Peyer's patch (tissue), 4 donors: ENCODE measurements at regions not wholly inside any gene's neighbourhood (a gene's known extent, or its start where the extent isn't known, plus 50 kb on each side); places are given as distances from the start of the nearest gene placed in this dataset.

ENCODE experiments used
- CTCF ChIP-seq, 6 experiments: fragments of 450-650 bp in 4 of 6; fragments of 200-600 bp in 2 of 6; sonication (generic) in 1 of 6; IDR thresholded peaks; one replicate each; pipeline ENCODE4 v1.5.1; 2017 to 2019; ENCODE audit warnings: antibody characterized with exemption in 6 of 6, mild to moderate bottlenecking in 3 of 6, moderate library complexity in 1 of 6
- POLR2A ChIP-seq, 2 donors: fragments of 450-650 bp; IDR thresholded peaks; one replicate each; pipeline ENCODE4 v1.5.1; 2017; ENCODE audit warnings: antibody characterized with exemption in 2 of 2, mild to moderate bottlenecking in 2 of 2, moderate library complexity in 2 of 2

GRCh38 chr10:44684661-44685060 lies 226.5 kb upstream of the TMEM72 start:
- no peak for TF ChIP-seq POLR2A (IDR thresholded peaks at IDR 0.05)
- no peak for TF ChIP-seq CTCF (IDR thresholded peaks at IDR 0.05)
